Neural progenitor cell (in vitro differentiated cells): ENCODE measurements at regions not wholly inside any gene's neighbourhood (a gene's known extent, or its start where the extent isn't known, plus 50 kb on each side); places are given as distances from the start of the nearest gene placed in this dataset.

Source experiments
- CTCF ChIP-seq: fragments of 200-600 bp; sonication (generic); IDR thresholded peaks from 2 replicates; pipeline ENCODE4 v1.5.1; 2017; ENCODE audit warnings: antibody characterized with exemption, mild to moderate bottlenecking
- EZH2 ChIP-seq: fragments of 200-600 bp; sonication (generic); IDR thresholded peaks from 2 replicates; pipeline ENCODE4 v1.6.1; 2017; ENCODE audit warnings: antibody characterized with exemption, mild to moderate bottlenecking, moderate library complexity
- EZH2phosphoT487 ChIP-seq: fragments of 200-600 bp; sonication (generic); IDR thresholded peaks from 2 replicates; pipeline ENCODE4 v1.6.1; 2017; ENCODE audit warnings: antibody characterized with exemption

DNA sequence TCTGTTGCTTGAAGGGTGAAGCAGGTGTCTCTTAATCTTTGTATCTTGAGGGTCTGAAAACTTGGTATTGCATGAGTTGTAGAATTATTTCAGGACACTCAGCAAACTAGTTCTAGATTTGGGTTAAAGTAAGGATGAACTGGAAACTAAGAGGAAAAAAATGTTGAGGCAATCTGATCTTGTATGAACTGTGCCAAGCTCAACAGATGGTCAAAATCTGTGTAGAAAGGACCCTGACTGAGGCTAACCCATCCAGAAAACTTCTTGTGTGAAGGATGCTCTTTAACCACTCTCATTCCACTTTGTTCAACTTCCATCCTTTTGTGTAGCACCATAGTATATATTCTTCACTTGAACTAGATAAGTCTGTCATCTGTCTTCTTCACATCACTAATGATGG, 861.7 kb downstream of the SLC4A3 start:
- no peak for TF ChIP-seq CTCF
- TF ChIP-seq EZH2: no peak
- no peak for TF ChIP-seq EZH2phosphoT487
